A673 (cell line): ENCODE measurements at regions not wholly inside any gene's neighbourhood (a gene's known extent, or its start where the extent isn't known, plus 50 kb on each side); places are given as distances from the start of the nearest gene placed in this dataset.
A peak's percentile ranks its signal among the peaks of the same experiment; 100 is the strongest.

Source experiments
- BruUV-seq: library from RNA; stranded (reverse); fragments of 400-500 nt; replicated peaks from 2 replicates; lab custom pipeline; 2021; lab: Mats Ljungman, UMichigan
- CTCF ChIA-PET: fragments of 300-600 bp; sonication (Branson Sonifier 250); formaldehyde crosslinking; loops from one replicate; lab custom pipeline; 2022; ENCODE audit warnings: antibody characterized with exemption; lab: Charles Lee
- POLR2A ChIA-PET: fragments of 300-600 bp; sonication (Branson Sonifier 250); formaldehyde crosslinking; loops from one replicate; lab custom pipeline; 2022; ENCODE audit warnings: antibody characterized with exemption; ENCODE audit not compliant: low non-redundant PET; lab: Charles Lee
- DNase-seq: peaks from one replicate; pipeline ENCODE4 v3.0.0-alpha.2; 2015; ENCODE audit warnings: low spot score
- H3K27ac ChIP-seq: fragments of 200-600 bp; sonication (generic); 2 replicates; pipeline ENCODE4 v1.5.1; 2016; ENCODE audit warnings: mixed run types, low read depth, mild to moderate bottlenecking, mixed read lengths, antibody characterized with exemption, low read length; ENCODE audit not compliant: poor library complexity, severe bottlenecking
- H3K27me3 ChIP-seq: fragments of 200-600 bp; sonication (generic); replicated peaks from 2 replicates; pipeline ENCODE4 v1.6.1; 2017; ENCODE audit warnings: mixed run types, low read depth, mild to moderate bottlenecking, mixed read lengths, antibody characterized with exemption, low read length; ENCODE audit not compliant: insufficient read depth, poor library complexity
- H3K36me3 ChIP-seq: fragments of 200-600 bp; sonication (generic); 2 replicates; pipeline ENCODE4 v1.6.1; 2016; ENCODE audit warnings: mixed run types, mild to moderate bottlenecking, mixed read lengths, antibody characterized with exemption, low read length; ENCODE audit not compliant: insufficient read depth, poor library complexity, severe bottlenecking
- H3K4me1 ChIP-seq: fragments of 200-600 bp; sonication (generic); 2 replicates; pipeline ENCODE4 v1.6.1; 2017; ENCODE audit warnings: mixed run types, mild to moderate bottlenecking, mixed read lengths, antibody characterized with exemption, low read length; ENCODE audit not compliant: insufficient read depth, poor library complexity, severe bottlenecking
- H3K4me3 ChIP-seq: fragments of 200-600 bp; sonication (generic); 2 replicates; pipeline ENCODE4 v1.5.1; 2016; ENCODE audit warnings: low read depth, mixed run types, mild to moderate bottlenecking, mixed read lengths, low read length; ENCODE audit not compliant: poor library complexity, severe bottlenecking
- H3K9me3 ChIP-seq: fragments of 200-600 bp; sonication (generic); 2 replicates; pipeline ENCODE4 v1.6.1; 2016; ENCODE audit warnings: mixed run types, low read depth, mild to moderate bottlenecking, mixed read lengths, antibody characterized with exemption, low read length; ENCODE audit not compliant: poor library complexity, severe bottlenecking
- CTCF ChIP-seq: fragments of 300-800, 200-600 bp; sonication (generic); conservative IDR thresholded peaks from 2 replicates; pipeline ENCODE4 v1.5.1; 2017; ENCODE audit warnings: low read depth, mild to moderate bottlenecking, antibody characterized with exemption, low read length, moderate library complexity, mixed read lengths
- EZH2 ChIP-seq: fragments of 200-600 bp; sonication (generic); IDR thresholded peaks from 2 replicates; pipeline ENCODE4 v1.6.1; 2017; ENCODE audit warnings: borderline replicate concordance, low read depth, mild to moderate bottlenecking, mixed read lengths, antibody characterized with exemption, low read length; ENCODE audit not compliant: poor library complexity, severe bottlenecking
- intact Hi-C: fragments of 100-400 bp; cut with micrococcal nuclease; formaldehyde crosslinking; loops from one replicate; pipeline ENCODE4 v1.10.0; 2022; ENCODE audit not compliant: unreplicated experiment

DNA sequence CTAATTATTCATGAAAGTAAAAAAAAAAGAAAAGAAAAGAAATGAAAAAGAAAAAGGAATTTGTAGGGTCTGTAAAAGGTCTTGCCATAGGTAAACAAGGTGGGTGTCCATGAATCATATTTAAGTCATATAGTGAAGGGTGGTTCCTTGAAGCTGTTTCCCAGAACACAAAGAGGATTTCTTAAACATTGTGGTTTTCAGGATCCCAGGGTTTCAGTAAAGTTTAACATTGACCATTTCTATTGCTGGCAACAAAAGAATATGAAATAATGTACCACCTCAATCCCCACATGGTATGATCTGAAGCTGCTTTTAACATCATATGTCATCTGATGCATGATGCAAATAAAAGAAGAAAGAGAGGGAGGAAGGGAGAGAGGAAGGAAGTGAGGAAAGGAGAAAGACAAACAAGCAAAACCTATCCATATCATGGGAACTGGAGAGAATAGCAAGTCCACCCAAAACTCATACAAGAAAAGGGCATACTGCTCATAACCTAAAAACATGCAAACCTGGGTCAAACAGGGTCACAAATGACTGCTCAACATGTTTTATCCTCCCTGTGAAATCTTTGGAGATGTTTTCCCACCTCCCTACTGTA, 663.5 kb downstream of the SORCS1 start:
- Histone ChIP-seq H3K4me3 (no peak overlapping the region), H3K27me3 (no peaks in the 10 kb centered on the region), H3K9me3 (no peaks in the 10 kb centered on the region), H3K36me3 (no peaks in the 10 kb centered on the region), H3K4me1 (peaks cover 70% of the 10 kb centered on the region), H3K27ac (peak overlapping the region; percentile 8)
- no peak for DNase-seq
- BruUV-seq = no TSS peak
- intact Hi-C loops = loop anchor here (5.0 kb wide), 1 partner anchor 94 kb away; no protein-coding TSS in a partner anchor
- ChIA-PET POLR2A (no interaction called here), CTCF (no interaction called here)
- TF ChIP-seq EZH2 (no peak), CTCF (no peak)

- no TSS peak for BruUV-seq
- TF ChIP-seq EZH2 = no peak
- no peak for TF ChIP-seq CTCF
- CTCF ChIA-PET = interaction anchor here (0.7 kb wide), 1 partner anchor 54 kb away, joined by 3 read pairs; no protein-coding TSS in a partner anchor
- Histone ChIP-seq H3K27ac (peak overlapping the region; percentile 8), H3K4me1 (peaks cover 63% of the 10 kb centered on the region), H3K9me3 (no peaks in the 10 kb centered on the region), H3K36me3 (no peaks in the 10 kb centered on the region), H3K27me3 (no peaks in the 10 kb centered on the region), H3K4me3 (no peak overlapping the region)
- POLR2A ChIA-PET = no interaction called here
- DNase-seq = no peak
- intact Hi-C loops = loop anchor here (5.0 kb wide), 1 partner anchor 93 kb away; no protein-coding TSS in a partner anchor
Observed at GRCh38 chr10:106500041-106500924, 664.2 kb downstream of the SORCS1 start.

- no peaks in the 10 kb centered on the region for H3K36me3 ChIP-seq
- DNase-seq = no peak
- H3K27me3 ChIP-seq = no peaks in the 10 kb centered on the region
- H3K4me1 ChIP-seq = peaks cover 59% of the 10 kb centered on the region
- TF ChIP-seq EZH2 = no peak
- no peak for TF ChIP-seq CTCF
- intact Hi-C loops = no loop called here
- no peak overlapping the region for H3K4me3 ChIP-seq
- POLR2A ChIA-PET = no interaction called here
- H3K9me3 ChIP-seq = no peaks in the 10 kb centered on the region
- CTCF ChIA-PET = no interaction called here
- no TSS peak for BruUV-seq
- no peak overlapping the region for H3K27ac ChIP-seq
Observed at GRCh38 chr10:106499448-106499847, 665.1 kb downstream of the SORCS1 start.
